ENCODE measurements at regions not wholly inside any gene's neighbourhood (a gene's known extent, or its start where the extent isn't known, plus 50 kb on each side); places are given as distances from the start of the nearest gene placed in this dataset.

- TF ChIP-seq CTCF (IDR thresholded peaks at IDR 0.05; ENCODE audit: extremely low read depth in 1 of 2, insufficient read depth in 1 of 2, low read depth in 1 of 2, low read length in 2 of 2) (no peak), POLR2A (IDR thresholded peaks at IDR 0.05; ENCODE audit: low read depth, low read length) (no peak), EZH2 (IDR thresholded peaks at IDR 0.05; ENCODE audit: borderline replicate concordance, low read depth, low read length, severe bottlenecking) (no peak), JUN (IDR thresholded peaks at IDR 0.05; ENCODE audit: borderline replicate concordance, insufficient read depth, insufficient read length, low read depth) (no peak), FOS (IDR thresholded peaks at IDR 0.05; ENCODE audit: borderline replicate concordance, insufficient read depth, low read length) (no peak)
- TF ChIP-seq, protein P1, sequence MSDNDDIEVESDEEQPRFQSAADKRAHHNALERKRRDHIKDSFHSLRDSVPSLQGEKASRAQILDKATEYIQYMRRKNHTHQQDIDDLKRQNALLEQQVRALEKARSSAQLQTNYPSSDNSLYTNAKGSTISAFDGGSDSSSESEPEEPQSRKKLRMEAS (IDR thresholded peaks at IDR 0.05; ENCODE audit: insufficient read depth, insufficient read length), result no peak
Observed at GRCh38 chr9:1210954-1211353, 160.8 kb downstream of the DMRT2 start.

Data from endothelial cell of umbilical vein (primary cell).